HG03457 (cell line): ENCODE measurements at regions not wholly inside any gene's neighbourhood (a gene's known extent, or its start where the extent isn't known, plus 50 kb on each side); places are given as distances from the start of the nearest gene placed in this dataset.

Experiments used
- ATAC-seq: cut with Tn5 transposase; IDR thresholded peaks from one replicate; pipeline ENCODE4 v1.9.1; 2021; ENCODE audit warnings: moderate number of reproducible peaks; ENCODE audit not compliant: unreplicated experiment

GRCh38 chr5:42337607-42338006 lies 85.6 kb upstream of the GHR start:
- ATAC-seq, result no peak

DNA sequence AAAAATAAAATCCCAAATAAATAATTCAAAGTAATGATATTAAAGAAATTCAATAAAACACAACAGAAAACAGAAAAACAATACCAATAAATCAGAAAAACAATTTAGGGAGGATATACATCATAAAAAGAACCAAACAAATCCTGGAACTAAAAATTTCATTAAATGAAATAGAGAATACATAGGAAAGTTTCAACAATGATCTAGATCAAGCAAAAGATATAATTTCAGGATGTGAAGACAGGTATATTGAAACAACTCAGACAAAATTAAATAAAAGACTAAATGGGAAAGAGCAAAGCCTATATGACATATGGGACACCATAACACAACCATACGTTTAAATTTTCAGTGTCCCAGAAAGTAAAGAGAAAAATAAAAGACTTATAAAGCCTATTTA lies 85.1 kb upstream of the GHR start:
- ATAC-seq, result no peak

GRCh38 chr5:42349163-42349562 lies 74.1 kb upstream of the GHR start:
- ATAC-seq, result no peak

GRCh38 chr5:42351956-42352355 lies 71.3 kb upstream of the GHR start:
- no peak for ATAC-seq

DNA sequence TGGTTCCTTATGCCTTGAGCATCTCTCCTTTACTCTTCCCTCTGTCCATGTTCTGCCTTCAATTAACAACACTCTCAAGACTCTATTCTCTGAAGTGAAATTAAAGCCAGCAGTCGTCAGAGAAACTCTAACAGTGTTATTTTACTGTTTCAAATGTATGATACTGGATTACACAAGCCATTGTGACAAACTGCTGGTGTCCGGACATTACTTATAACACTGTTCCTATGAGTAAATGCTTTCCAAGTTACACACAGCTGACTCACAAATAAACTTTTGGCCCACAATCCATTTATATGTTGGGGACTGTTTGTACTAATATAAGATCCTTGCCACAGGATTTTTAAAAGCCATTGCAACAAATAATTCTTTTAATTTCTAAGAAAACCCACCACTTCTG lies 63.2 kb upstream of the GHR start:
- no peak for ATAC-seq

GRCh38 chr5:42360616-42361314 lies 62.5 kb upstream of the GHR start:
- no peak for ATAC-seq

DNA sequence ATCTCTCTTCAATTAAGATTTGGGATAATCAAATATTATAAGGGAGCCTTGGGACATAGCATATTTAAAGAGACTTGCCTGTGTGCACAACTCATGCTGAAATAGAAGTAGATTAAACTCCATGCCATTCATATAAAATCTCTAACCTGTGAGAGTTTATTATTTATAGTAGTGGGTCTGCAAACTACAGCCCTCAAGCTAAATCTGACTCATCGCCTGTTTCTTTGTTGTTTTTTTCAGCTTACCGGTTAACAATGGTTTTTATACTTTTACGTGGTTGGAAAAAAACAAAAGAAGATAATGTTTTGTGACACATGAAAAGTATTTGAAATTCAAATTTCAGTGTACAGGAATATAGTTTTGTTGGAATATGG lies 61.9 kb upstream of the GHR start:
- no peak for ATAC-seq

GRCh38 chr5:42366051-42366450 lies 57.2 kb upstream of the GHR start:
- ATAC-seq, result no peak
